ENCODE measurements at regions not wholly inside any gene's neighbourhood (a gene's known extent, or its start where the extent isn't known, plus 50 kb on each side); places are given as distances from the start of the nearest gene placed in this dataset.

DNA sequence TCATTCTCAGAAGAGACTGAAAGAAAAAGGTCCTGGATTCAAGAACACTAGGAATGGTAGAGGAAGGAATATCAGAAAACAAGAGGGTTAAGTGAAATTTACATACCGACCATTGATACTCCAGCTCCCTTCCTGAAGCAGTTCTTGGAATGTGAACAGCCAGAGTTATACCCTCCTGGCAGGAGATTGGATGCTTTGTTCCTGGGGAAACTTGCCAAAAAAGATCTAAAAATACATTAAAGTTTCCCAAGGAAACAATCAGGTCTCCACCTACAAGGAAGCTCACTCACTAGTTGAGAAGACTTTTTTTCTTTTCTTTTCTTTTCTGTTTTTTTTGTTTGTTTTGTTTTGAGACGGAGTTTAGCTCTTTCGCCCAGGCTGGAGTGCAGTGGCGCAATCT is 91.1 kb downstream of the HLX start:
- TF ChIP-seq CTCF (IDR thresholded peaks at IDR 0.05) (no peak), POLR2A (IDR thresholded peaks at IDR 0.05) (no peak)

Measured in body of pancreas (tissue), 4 donors.